OCI-LY1 (cell line): ENCODE measurements at regions not wholly inside any gene's neighbourhood (a gene's known extent, or its start where the extent isn't known, plus 50 kb on each side); places are given as distances from the start of the nearest gene placed in this dataset.
"Not testable (repeated sequence)": the region's sequence is repeated elsewhere in the genome, so short reads cannot be mapped to it uniquely, and the experiment has no call there.

Source experiments
- H2AFZ ChIP-seq: fragments of 200-600 bp; sonication (generic), shearing (Covaris generic); 2 replicates; pipeline ENCODE4 v1.6.0; 2014; ENCODE audit warnings: antibody characterized with exemption, mild to moderate bottlenecking, low read length
- H3F3A ChIP-seq: fragments of 200-600 bp; sonication (generic), shearing (Covaris generic); 2 replicates; pipeline ENCODE4 v1.6.0; 2014; ENCODE audit warnings: mild to moderate bottlenecking, antibody characterized with exemption, low read length, moderate library complexity; ENCODE audit not compliant: insufficient read depth
- H3K27ac ChIP-seq: fragments of 200-600 bp; sonication (generic); 2 replicates; pipeline ENCODE4 v1.5.1; 2014; ENCODE audit warnings: low read length, mixed run types, mild to moderate bottlenecking, low read depth; ENCODE audit not compliant: poor library complexity, severe bottlenecking
- H3K27me3 ChIP-seq: fragments of 200-600 bp; sonication (generic); 2 replicates; pipeline ENCODE4 v1.6.0; 2014; ENCODE audit warnings: antibody characterized with exemption, mild to moderate bottlenecking, low read length, moderate library complexity; ENCODE audit not compliant: insufficient read depth
- H3K36me3 ChIP-seq: fragments of 200-600 bp; sonication (generic); 2 replicates; pipeline ENCODE4 v1.6.1; 2014; ENCODE audit warnings: mild to moderate bottlenecking, antibody characterized with exemption, low read length, moderate library complexity, mixed read lengths; ENCODE audit not compliant: insufficient read depth
- H3K4me1 ChIP-seq: fragments of 200-600 bp; sonication (generic); 2 replicates; pipeline ENCODE4 v1.5.1; 2014; ENCODE audit warnings: mild to moderate bottlenecking, low read length, moderate library complexity; ENCODE audit not compliant: insufficient read depth, severe bottlenecking
- H3K4me2 ChIP-seq: fragments of 200-600 bp; sonication (generic), shearing (Covaris generic); 2 replicates; pipeline ENCODE4 v1.6.1; 2014; ENCODE audit warnings: low read length
- H3K4me3 ChIP-seq: fragments of 200-600 bp; sonication (generic); 2 replicates; pipeline ENCODE4 v1.5.1; 2014; ENCODE audit warnings: low read length, low read depth, mild to moderate bottlenecking, mixed read lengths; ENCODE audit not compliant: poor library complexity, severe bottlenecking
- H3K79me2 ChIP-seq: fragments of 200-600 bp; shearing (Covaris generic); 2 replicates; pipeline ENCODE4 v1.6.1; 2016; ENCODE audit warnings: mixed run types, low read length, mixed read lengths; ENCODE audit not compliant: insufficient read depth
- H3K9ac ChIP-seq: fragments of 200-600 bp; sonication (generic), shearing (Covaris generic); 2 replicates; pipeline ENCODE4 v1.6.1; 2014; ENCODE audit warnings: mild to moderate bottlenecking, low read length, mixed read lengths
- H3K9me2 ChIP-seq: fragments of 200-600 bp; sonication (generic), shearing (Covaris generic); 2 replicates; pipeline ENCODE4 v1.6.1; 2014; ENCODE audit warnings: low read depth, mild to moderate bottlenecking, low read length, mixed read lengths
- H3K9me3 ChIP-seq: fragments of 200-600 bp; shearing (Covaris generic); 2 replicates; pipeline ENCODE4 v1.6.1; 2014; ENCODE audit warnings: low read length, mixed read lengths
- H4K20me1 ChIP-seq: fragments of 200-600 bp; sonication (generic), shearing (Covaris generic); 2 replicates; pipeline ENCODE4 v1.6.0; 2016; ENCODE audit warnings: mild to moderate bottlenecking, low read length; ENCODE audit not compliant: insufficient read depth
- CTCF ChIP-seq: fragments of 200-600 bp; sonication (generic), shearing (Covaris generic); IDR thresholded peaks from 2 replicates; pipeline ENCODE4 v1.5.1; 2017; ENCODE audit warnings: mild to moderate bottlenecking, antibody characterized with exemption, low read length, moderate library complexity, mixed read lengths
- EZH2 ChIP-seq: fragments of 200-600 bp; sonication (generic), shearing (Covaris generic); IDR thresholded peaks from 2 replicates; pipeline ENCODE4 v1.8.0; 2017; ENCODE audit warnings: borderline replicate concordance, mixed run types, mild to moderate bottlenecking, antibody characterized with exemption, low read length, moderate library complexity, mixed read lengths

- Histone ChIP-seq H3K27me3 (no peaks in the 10 kb centered on the region; the same call in 1 of the 2 replicates), H3K4me2 (no peak overlapping the region), H3K27ac (no peak overlapping the region)
Measured at GRCh38 chr22:49685116-49685515, 142.6 kb downstream of the BRD1 start.

GRCh38 chr22:49683032-49683431, 144.6 kb downstream of the BRD1 start:
- H3K9ac ChIP-seq = no peak overlapping the region
- H3K4me1 ChIP-seq = no peaks in the 10 kb centered on the region
- TF ChIP-seq EZH2 = no peak
- no peak for TF ChIP-seq CTCF
- peaks cover 2% of the 10 kb centered on the region; the same call in 1 of the 2 replicates for H3K9me3 ChIP-seq
- H3K27me3 ChIP-seq = no peaks in the 10 kb centered on the region; the same call in 1 of the 2 replicates
- no peak overlapping the region for H3K4me2 ChIP-seq
- no peaks in the 10 kb centered on the region for H3K9me2 ChIP-seq
- H3K36me3 ChIP-seq = no peaks in the 10 kb centered on the region
- no peaks in the 10 kb centered on the region for H3F3A ChIP-seq
- H2AFZ ChIP-seq = no peak overlapping the region
- H3K27ac ChIP-seq = no peak overlapping the region
- H4K20me1 ChIP-seq = no peaks in the 10 kb centered on the region
- H3K4me3 ChIP-seq = no peak overlapping the region
- H3K79me2 ChIP-seq = no peaks in the 10 kb centered on the region

More at GRCh38 chr22:49685116-49685515, 142.6 kb downstream of the BRD1 start:
- no peaks in the 10 kb centered on the region for H3K36me3 ChIP-seq
- no peaks in the 10 kb centered on the region for H3F3A ChIP-seq
- no peaks in the 10 kb centered on the region for H3K4me1 ChIP-seq
- no peaks in the 10 kb centered on the region for H3K79me2 ChIP-seq
- no peak overlapping the region for H3K9ac ChIP-seq
- peaks cover 2% of the 10 kb centered on the region; the same call in 1 of the 2 replicates for H3K9me3 ChIP-seq
- H3K4me3 ChIP-seq = no peak overlapping the region
- no peaks in the 10 kb centered on the region for H3K9me2 ChIP-seq
- H2AFZ ChIP-seq = no peak overlapping the region
- H4K20me1 ChIP-seq = no peaks in the 10 kb centered on the region
- TF ChIP-seq EZH2 (no peak), CTCF (no peak)

GRCh38 chr22:49680819-49681218, 146.9 kb downstream of the BRD1 start:
- not testable (repeated sequence) for H3K79me2 ChIP-seq, H3K4me2 ChIP-seq, H2AFZ ChIP-seq, H3K27me3 ChIP-seq, H3K9ac ChIP-seq, H3K4me3 ChIP-seq, H3K4me1 ChIP-seq, H3K36me3 ChIP-seq, H4K20me1 ChIP-seq, H3K9me3 ChIP-seq, H3F3A ChIP-seq, H3K27ac ChIP-seq, H3K9me2 ChIP-seq

GRCh38 chr22:49678842-49679170, 148.9 kb downstream of the BRD1 start:
- Histone ChIP-seq H3K4me3 (no peak overlapping the region), H3K4me2 (no peak overlapping the region), H3K79me2 (no peaks in the 10 kb centered on the region), H3K9me2 (no peaks in the 10 kb centered on the region), H2AFZ (no peak overlapping the region), H4K20me1 (no peaks in the 10 kb centered on the region), H3K4me1 (no peaks in the 10 kb centered on the region), H3F3A (no peaks in the 10 kb centered on the region), H3K27ac (no peak overlapping the region), H3K27me3 (no peaks in the 10 kb centered on the region; the same call in 1 of the 2 replicates), H3K9me3 (no peaks in the 10 kb centered on the region; the same call in 1 of the 2 replicates), H3K36me3 (no peaks in the 10 kb centered on the region), H3K9ac (no peak overlapping the region)
- TF ChIP-seq EZH2 (no peak), CTCF (no peak)
